H9 (cell line): ENCODE measurements at regions not wholly inside any gene's neighbourhood (a gene's known extent, or its start where the extent isn't known, plus 50 kb on each side); places are given as distances from the start of the nearest gene placed in this dataset.

ENCODE experiments used
- DNase-seq: peaks from one replicate; pipeline ENCODE4 v3.0.0-alpha.2; 2017
- H2AFZ ChIP-seq: one replicate; pipeline ENCODE4 v1.6.1; 2013; ENCODE audit warnings: mild to moderate bottlenecking, low read length, control low read depth, moderate library complexity
- H2AK5ac ChIP-seq: 2 replicates; pipeline ENCODE4 v1.6.1; 2013; ENCODE audit warnings: low read length, control low read depth, mixed read lengths; ENCODE audit not compliant: insufficient read length
- H2BK120ac ChIP-seq: one replicate; pipeline ENCODE4 v1.6.1; 2013; ENCODE audit warnings: low read depth, mild to moderate bottlenecking, low read length, control low read depth, inconsistent platforms; ENCODE audit not compliant: poor library complexity, severe bottlenecking
- H2BK12ac ChIP-seq: 2 replicates; pipeline ENCODE4 v1.6.1; 2013; ENCODE audit warnings: low read length, control low read depth, mixed read lengths, low read depth; ENCODE audit not compliant: insufficient read length
- H2BK15ac ChIP-seq: 2 replicates; pipeline ENCODE4 v1.6.1; 2013; ENCODE audit warnings: low read depth, low read length, control low read depth
- H2BK20ac ChIP-seq: one replicate; pipeline ENCODE4 v1.6.1; 2013; ENCODE audit warnings: low read depth, mild to moderate bottlenecking, low read length, control low read depth, inconsistent platforms; ENCODE audit not compliant: poor library complexity, severe bottlenecking
- H2BK5ac ChIP-seq: 2 replicates; pipeline ENCODE4 v1.6.1; 2013; ENCODE audit warnings: low read length, control low read depth, mixed read lengths; ENCODE audit not compliant: insufficient read length
- H3K14ac ChIP-seq: 2 replicates; pipeline ENCODE4 v1.6.1; 2013; ENCODE audit warnings: low read length, control low read depth; ENCODE audit not compliant: insufficient read depth
- H3K18ac ChIP-seq: 2 replicates; pipeline ENCODE4 v1.6.1; 2013; ENCODE audit warnings: low read depth, mild to moderate bottlenecking, mixed read lengths, low read length, control low read depth; ENCODE audit not compliant: insufficient read length
- H3K23ac ChIP-seq: 2 replicates; pipeline ENCODE4 v1.6.1; 2013; ENCODE audit warnings: low read length, control low read depth, mixed read lengths, low read depth; ENCODE audit not compliant: insufficient read length
- H3K23me2 ChIP-seq: 2 replicates; pipeline ENCODE4 v1.6.1; 2013; ENCODE audit warnings: low read depth, mild to moderate bottlenecking, mixed read lengths, low read length, control low read depth; ENCODE audit not compliant: insufficient read length, poor library complexity, severe bottlenecking
- H3K27ac ChIP-seq: 2 replicates; pipeline ENCODE4 v1.5.1; 2013; ENCODE audit warnings: low read length, control low read depth, mixed read lengths, low read depth; ENCODE audit not compliant: insufficient read length
- H3K27me3 ChIP-seq: 2 replicates; pipeline ENCODE4 v1.6.1; 2013; ENCODE audit warnings: low read length, control low read depth, inconsistent platforms; ENCODE audit not compliant: insufficient read depth
- H3K4ac ChIP-seq: 2 replicates; pipeline ENCODE4 v1.6.1; 2013; ENCODE audit warnings: low read depth, mild to moderate bottlenecking, control low read depth, inconsistent platforms, low read length, moderate library complexity
- H3K4me1 ChIP-seq: 2 replicates; pipeline ENCODE4 v1.6.1; 2013; ENCODE audit warnings: low read length, control low read depth, inconsistent platforms; ENCODE audit not compliant: insufficient read depth
- H3K4me2 ChIP-seq: 2 replicates; pipeline ENCODE4 v1.6.1; 2013; ENCODE audit warnings: low read length, control low read depth, mixed read lengths; ENCODE audit not compliant: insufficient read length, insufficient read depth
- H3K56ac ChIP-seq: 2 replicates; pipeline ENCODE4 v1.6.1; 2013; ENCODE audit warnings: low read depth, mild to moderate bottlenecking, mixed read lengths, low read length, control low read depth; ENCODE audit not compliant: insufficient read length
- H3K79me1 ChIP-seq: 2 replicates; pipeline ENCODE4 v1.6.1; 2013; ENCODE audit warnings: low read depth, mild to moderate bottlenecking, moderate library complexity, low read length, control low read depth, inconsistent platforms; ENCODE audit not compliant: insufficient read depth, poor library complexity, severe bottlenecking
- H3K79me2 ChIP-seq: 2 replicates; pipeline ENCODE4 v1.6.1; 2013; ENCODE audit warnings: low read length, control low read depth, inconsistent platforms; ENCODE audit not compliant: insufficient read depth
- H3K9ac ChIP-seq: 2 replicates; pipeline ENCODE4 v1.6.1; 2013; ENCODE audit warnings: low read length, control low read depth, mixed read lengths; ENCODE audit not compliant: insufficient read length; ENCODE audit errors: extremely low read depth
- H3K9me3 ChIP-seq: one replicate; pipeline ENCODE4 v1.6.1; 2013; ENCODE audit warnings: low read depth, low read length, inconsistent platforms; ENCODE audit not compliant: control insufficient read depth
- H3T11ph ChIP-seq: one replicate; pipeline ENCODE4 v1.6.1; 2013; ENCODE audit warnings: mild to moderate bottlenecking, low read length, control low read depth, inconsistent platforms
- H4K20me1 ChIP-seq: one replicate; pipeline ENCODE4 v1.6.1; 2013; ENCODE audit not compliant: control insufficient read depth, insufficient read length, insufficient read depth
- H4K5ac ChIP-seq: 2 replicates; pipeline ENCODE4 v1.6.1; 2013; ENCODE audit warnings: low read depth, mild to moderate bottlenecking, mixed read lengths, low read length, control low read depth; ENCODE audit not compliant: insufficient read length
- H4K8ac ChIP-seq: replicated peaks from 2 replicates; pipeline ENCODE4 v1.6.1; 2013; ENCODE audit warnings: low read length, control low read depth, mixed read lengths, low read depth; ENCODE audit not compliant: insufficient read length
- H4K91ac ChIP-seq: 2 replicates; pipeline ENCODE4 v1.6.1; 2013; ENCODE audit warnings: low read depth, mild to moderate bottlenecking, moderate library complexity, mixed read lengths, low read length, control low read depth; ENCODE audit not compliant: insufficient read length
- H3K27ac Mint-ChIP-seq, 3 experiments: 2 replicates in 2 of 3; 3 replicates in 1 of 3; pipeline ENCODE4 v1.8.0; 2020 to 2021; ENCODE audit warnings: mixed read lengths in 3 of 3, mild to moderate bottlenecking in 1 of 3, moderate library complexity in 1 of 3
- H3K27me3 Mint-ChIP-seq: 2 replicates; pipeline ENCODE4 v1.8.0; 2021; ENCODE audit warnings: low read depth, mild to moderate bottlenecking, moderate library complexity, mixed read lengths
- H3K36me3 Mint-ChIP-seq, 3 experiments: 2 replicates in 2 of 3; 3 replicates in 1 of 3; pipeline ENCODE4 v1.8.0; 2020 to 2021; ENCODE audit warnings: low read depth in 3 of 3, mixed read lengths in 3 of 3; ENCODE audit not compliant: insufficient read depth in 1 of 3
- H3K4me1 Mint-ChIP-seq, 2 experiments: 2 replicates each; pipeline ENCODE4 v1.8.0; 2020; ENCODE audit warnings: mixed read lengths in 2 of 2
- H3K4me3 Mint-ChIP-seq, 2 experiments: 2 replicates in 1 of 2; 3 replicates in 1 of 2; pipeline ENCODE4 v1.8.0; 2020 to 2021; ENCODE audit warnings: mild to moderate bottlenecking in 2 of 2, mixed read lengths in 2 of 2, moderate library complexity in 1 of 2
- H3K9me3 Mint-ChIP-seq, 2 experiments: 2 replicates in 1 of 2; 3 replicates in 1 of 2; pipeline ENCODE4 v1.8.0; 2020; ENCODE audit warnings: mild to moderate bottlenecking in 2 of 2, mixed read lengths in 2 of 2, moderate library complexity in 1 of 2
- WGBS: extraction: QIAGEN DNeasy Blood & Tissue Kit; methylation state at CpG from one replicate; pipeline ENCODE4 v1.1.7; 2013; ENCODE audit warnings: missing lambda C conversion rate, low lambda C conversion rate, mixed read lengths; ENCODE audit not compliant: insufficient read length; ENCODE audit errors: extremely low coverage; 5-methylcytosine and 5-hydroxymethylcytosine counted together
- TF ChIP-seq, protein P1 (sequence below): fragments of 200-600 bp; sonication (generic); conservative IDR thresholded peaks from 3 replicates; pipeline ENCODE4 v1.8.0; 2021; ENCODE audit warnings: antibody characterized with exemption, mild to moderate bottlenecking

DNA sequence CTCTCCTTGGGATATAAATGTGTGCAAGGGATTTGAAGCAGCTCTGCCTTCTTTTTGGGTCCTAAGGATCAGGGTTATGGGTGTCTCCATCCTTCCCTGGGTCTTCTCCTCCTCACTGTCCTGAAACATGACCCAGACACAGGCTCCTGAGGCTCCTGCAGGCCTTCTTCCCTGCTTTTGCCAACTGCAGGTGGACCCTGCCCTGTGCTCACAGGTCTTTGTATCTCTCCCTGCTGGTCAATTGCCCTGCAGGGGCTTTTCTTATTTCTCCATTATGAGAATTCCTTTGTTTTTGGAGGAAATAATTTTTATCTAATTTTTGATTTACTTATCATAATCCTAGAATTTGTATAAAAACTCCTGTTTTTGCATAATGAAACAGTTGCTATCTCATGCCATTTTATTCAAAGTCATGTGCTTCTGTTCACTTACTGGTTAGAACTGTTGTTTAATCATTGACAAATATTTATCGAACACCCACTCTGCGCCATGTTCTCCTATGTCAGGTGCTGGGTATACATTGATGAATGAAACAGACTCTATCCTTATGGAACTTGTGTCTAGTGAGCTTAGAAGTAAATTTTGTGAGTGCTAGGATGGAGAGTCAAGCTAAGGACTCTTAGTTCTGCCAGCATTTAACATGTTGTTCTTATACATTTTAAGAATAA, 89.7 kb upstream of the TOP3B start:
- Mint-ChIP-seq H3K9me3 (no peaks in the 10 kb centered on the region), H3K27me3 (peaks cover 98% of the 10 kb centered on the region), H3K27ac (no peak overlapping the region), H3K4me1 (no peaks in the 10 kb centered on the region), H3K36me3 (no peaks in the 10 kb centered on the region), H3K4me3 (no peak overlapping the region)
- Histone ChIP-seq H3K18ac (no peak overlapping the region), H4K5ac (no peak overlapping the region), H2BK15ac (no peak overlapping the region), H3K79me2 (no peaks in the 10 kb centered on the region), H3K4ac (no peak overlapping the region), H4K20me1 (no peaks in the 10 kb centered on the region), H3K14ac (no peak overlapping the region), H3K4me2 (no peak overlapping the region), H3K27ac (no peak overlapping the region), H3T11ph (no peak overlapping the region), H2BK120ac (no peak overlapping the region), H2AK5ac (no peak overlapping the region), H4K91ac (no peak overlapping the region), H4K8ac (no peak overlapping the region), H2BK20ac (no peak overlapping the region), H3K9me3 (no peaks in the 10 kb centered on the region), H3K23me2 (no peaks in the 10 kb centered on the region), H3K79me1 (no peaks in the 10 kb centered on the region), H2BK12ac (no peak overlapping the region), H3K4me1 (no peaks in the 10 kb centered on the region), H3K56ac (no peak overlapping the region), H3K27me3 (peaks cover 84% of the 10 kb centered on the region), H2AFZ (no peak overlapping the region), H2BK5ac (no peak overlapping the region), H3K23ac (no peak overlapping the region), H3K9ac (no peak overlapping the region)
- no peak for DNase-seq
- TF ChIP-seq, protein P1, sequence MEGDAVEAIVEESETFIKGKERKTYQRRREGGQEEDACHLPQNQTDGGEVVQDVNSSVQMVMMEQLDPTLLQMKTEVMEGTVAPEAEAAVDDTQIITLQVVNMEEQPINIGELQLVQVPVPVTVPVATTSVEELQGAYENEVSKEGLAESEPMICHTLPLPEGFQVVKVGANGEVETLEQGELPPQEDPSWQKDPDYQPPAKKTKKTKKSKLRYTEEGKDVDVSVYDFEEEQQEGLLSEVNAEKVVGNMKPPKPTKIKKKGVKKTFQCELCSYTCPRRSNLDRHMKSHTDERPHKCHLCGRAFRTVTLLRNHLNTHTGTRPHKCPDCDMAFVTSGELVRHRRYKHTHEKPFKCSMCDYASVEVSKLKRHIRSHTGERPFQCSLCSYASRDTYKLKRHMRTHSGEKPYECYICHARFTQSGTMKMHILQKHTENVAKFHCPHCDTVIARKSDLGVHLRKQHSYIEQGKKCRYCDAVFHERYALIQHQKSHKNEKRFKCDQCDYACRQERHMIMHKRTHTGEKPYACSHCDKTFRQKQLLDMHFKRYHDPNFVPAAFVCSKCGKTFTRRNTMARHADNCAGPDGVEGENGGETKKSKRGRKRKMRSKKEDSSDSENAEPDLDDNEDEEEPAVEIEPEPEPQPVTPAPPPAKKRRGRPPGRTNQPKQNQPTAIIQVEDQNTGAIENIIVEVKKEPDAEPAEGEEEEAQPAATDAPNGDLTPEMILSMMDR, result no peak
- no CpG with 5 or more reads among the region's 2 CpGs for WGBS
